ENCODE measurements at regions not wholly inside any gene's neighbourhood (a gene's known extent, or its start where the extent isn't known, plus 50 kb on each side); places are given as distances from the start of the nearest gene placed in this dataset.

DNA sequence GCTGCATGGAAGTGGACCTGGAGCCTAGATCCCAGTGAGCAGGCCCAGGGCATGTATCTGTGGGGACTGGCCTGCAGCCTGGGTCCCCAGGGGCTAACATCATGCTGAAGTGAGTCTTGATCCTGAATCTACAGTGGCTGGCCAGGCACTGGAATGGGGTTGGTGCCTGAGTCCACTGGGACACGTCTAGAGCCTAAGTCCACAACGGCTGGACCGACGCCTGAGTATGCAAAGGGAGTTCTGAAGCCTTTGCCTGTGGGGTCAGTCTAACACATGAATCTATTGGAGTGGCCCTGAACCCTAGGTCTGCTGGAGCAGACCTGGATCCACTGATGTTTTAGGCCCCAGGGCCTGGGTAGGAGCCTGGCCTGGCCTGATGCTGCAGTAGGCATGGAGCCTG, 665.5 kb downstream of the DCDC2C start (continued):
- no peak for TF ChIP-seq ZNF592 (IDR thresholded peaks at IDR 0.05)
- no peak for TF ChIP-seq BHLHE40 (IDR thresholded peaks at IDR 0.05; ENCODE audit: borderline replicate concordance in 1 of 2, low read depth in 2 of 2, low read length in 1 of 2)
- TF ChIP-seq ZNF24 (IDR thresholded peaks at IDR 0.05), result no peak
- no peak for TF ChIP-seq SPI1 (IDR thresholded peaks at IDR 0.05; ENCODE audit: borderline replicate concordance, insufficient read depth, low read depth, low read length)

- DNase-seq (ENCODE audit: low read depth, low spot score) (no peak), FAIRE-seq (no peak), ATAC-seq (no peak)
- no peaks in the 10 kb centered on the region for H4K20me1 ChIP-seq (ENCODE audit: control insufficient read depth, insufficient read depth)
- no TSS peak for BruUV-seq (replicated peaks)
- no peaks in the 10 kb centered on the region for H3K27me3 ChIP-seq (replicated peaks in 1 of 2; ENCODE audit: control insufficient read depth in 2 of 2, insufficient read depth in 2 of 2, low read length in 1 of 2)
- H3K36me3 ChIP-seq (ENCODE audit: control insufficient read depth in 2 of 2, insufficient read depth in 2 of 2, low read length in 1 of 2), result no peaks in the 10 kb centered on the region
- H3K9ac ChIP-seq (ENCODE audit: control insufficient read depth, insufficient read depth, low read length), result no peak overlapping the region
- 0% methylated on average over 3 of the region's 3 CpGs for WGBS (ENCODE audit: insufficient coverage, insufficient replicate concordance, low lambda C conversion rate, missing lambda C conversion rate)
- no peak overlapping the region for H3K4me2 ChIP-seq (ENCODE audit: control insufficient read depth, insufficient read depth)
- H3K4me1 ChIP-seq (ENCODE audit: control insufficient read depth, insufficient read depth, low read length), result no peaks in the 10 kb centered on the region
- H3K27ac ChIP-seq (ENCODE audit: control insufficient read depth, insufficient read depth), result no peak overlapping the region
- TF ChIP-seq ZNF622 (IDR thresholded peaks at IDR 0.05), result no peak
- no peak for TF ChIP-seq NFXL1 (IDR thresholded peaks at IDR 0.05; ENCODE audit: borderline replicate concordance)
- TF ChIP-seq, protein P1, sequence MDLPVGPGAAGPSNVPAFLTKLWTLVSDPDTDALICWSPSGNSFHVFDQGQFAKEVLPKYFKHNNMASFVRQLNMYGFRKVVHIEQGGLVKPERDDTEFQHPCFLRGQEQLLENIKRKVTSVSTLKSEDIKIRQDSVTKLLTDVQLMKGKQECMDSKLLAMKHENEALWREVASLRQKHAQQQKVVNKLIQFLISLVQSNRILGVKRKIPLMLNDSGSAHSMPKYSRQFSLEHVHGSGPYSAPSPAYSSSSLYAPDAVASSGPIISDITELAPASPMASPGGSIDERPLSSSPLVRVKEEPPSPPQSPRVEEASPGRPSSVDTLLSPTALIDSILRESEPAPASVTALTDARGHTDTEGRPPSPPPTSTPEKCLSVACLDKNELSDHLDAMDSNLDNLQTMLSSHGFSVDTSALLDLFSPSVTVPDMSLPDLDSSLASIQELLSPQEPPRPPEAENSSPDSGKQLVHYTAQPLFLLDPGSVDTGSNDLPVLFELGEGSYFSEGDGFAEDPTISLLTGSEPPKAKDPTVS (IDR thresholded peaks at IDR 0.05; ENCODE audit: low read depth, low read length), result no peak
- no peak for TF ChIP-seq MTA2 (IDR thresholded peaks at IDR 0.05; ENCODE audit: low read depth)
- no peak for TF ChIP-seq E4F1 (IDR thresholded peaks at IDR 0.05; ENCODE audit: borderline replicate concordance, partially characterized antibody)
- TF ChIP-seq ZNF384 (IDR thresholded peaks at IDR 0.05; ENCODE audit: borderline replicate concordance, low read depth, low read length), result no peak
- no peak overlapping the region for H3K4me3 ChIP-seq
- H3K79me2 ChIP-seq (ENCODE audit: control insufficient read depth, insufficient read depth, low read length), result no peaks in the 10 kb centered on the region
- no peaks in the 10 kb centered on the region for H3K9me3 ChIP-seq (replicated peaks; ENCODE audit: control insufficient read depth, insufficient read depth, low read length)
- ChIA-PET POLR2A (no interaction called here), SMC1A (ENCODE audit: uncharacterized antibody, unreplicated experiment) (interaction anchor here (0.7 to 1.3 kb wide), 2 partner anchors 10 to 17 kb away, joined by 4 read pairs; no protein-coding TSS in a partner anchor), CTCF (interaction anchor here (0.5 kb wide), 2 partner anchors 13 to 1208 kb away, joined by 3 read pairs; no protein-coding TSS in a partner anchor), RAD21 (ENCODE audit: unreplicated experiment) (no interaction called here)
- intact Hi-C loops (cut with micrococcal nuclease; ENCODE audit: unreplicated experiment), result no loop called here
- in situ Hi-C loops (cut with MboI), result no loop called here
- no peak overlapping the region for H2AFZ ChIP-seq (ENCODE audit: control insufficient read depth, low read depth, low read length)
Observed at GRCh38 chr2:4369826-4370419, 666.5 kb downstream of the DCDC2C start.

All from GM12878 (cell line).